GM08714 (cell line): ENCODE measurements at regions not wholly inside any gene's neighbourhood (a gene's known extent, or its start where the extent isn't known, plus 50 kb on each side); places are given as distances from the start of the nearest gene placed in this dataset.
"Not testable (repeated sequence)": the region's sequence is repeated elsewhere in the genome, so short reads cannot be mapped to it uniquely, and the experiment has no call there.

Experiments used
- H3K4me3 ChIP-seq: fragments of 200-500 bp; sonication (Bioruptor generic); 2 replicates; pipeline ENCODE4 v1.5.1; 2014; ENCODE audit warnings: mild to moderate bottlenecking, low read length, inconsistent platforms
- ZNF274 ChIP-seq: IDR thresholded peaks from 2 replicates; pipeline ENCODE4 v1.6.1; 2012; ENCODE audit warnings: mild to moderate bottlenecking, low read depth, low read length

DNA sequence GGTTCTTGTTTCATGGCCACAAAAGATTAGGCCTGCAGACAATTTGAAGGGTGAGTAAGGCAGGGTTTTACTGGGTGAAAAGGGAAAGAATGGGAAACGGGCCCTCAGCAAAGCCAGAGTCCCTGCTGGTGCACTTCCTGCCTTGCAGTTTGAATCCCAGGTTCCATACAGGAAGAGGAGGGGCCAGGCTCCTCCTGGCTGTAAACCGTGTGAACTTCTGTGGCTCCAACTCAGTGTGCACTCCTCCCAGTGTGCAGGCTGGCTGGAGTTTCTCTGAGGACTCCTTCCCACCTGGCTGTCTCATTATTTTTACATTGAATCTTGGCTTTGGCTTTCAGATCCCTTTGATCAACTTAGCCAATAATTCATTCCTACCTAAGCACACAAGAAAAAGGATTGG lies 367.1 kb upstream of the KLF4 start:
- no peak for TF ChIP-seq ZNF274
- no peak overlapping the region for H3K4me3 ChIP-seq

DNA sequence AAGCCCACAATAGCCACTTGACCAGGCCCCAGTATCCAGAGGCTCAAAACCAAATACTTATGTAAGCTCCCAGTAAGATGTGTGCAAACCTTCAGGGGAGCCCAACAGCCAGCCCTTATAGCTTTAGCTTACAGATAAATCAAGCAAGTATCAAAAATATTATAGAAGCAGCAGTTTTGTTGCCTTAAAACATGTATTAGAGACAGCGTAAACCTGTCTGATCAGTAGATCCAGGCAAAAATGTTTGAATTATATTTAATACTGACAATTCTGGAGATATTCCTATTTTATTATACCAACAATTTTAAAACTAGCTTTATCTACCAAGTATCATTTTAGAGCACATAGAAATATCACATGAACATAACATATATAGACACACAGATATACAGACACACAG lies 365.6 kb upstream of the KLF4 start:
- TF ChIP-seq ZNF274: no peak
- H3K4me3 ChIP-seq: no peak overlapping the region

- no peak overlapping the region for H3K4me3 ChIP-seq
- no peak for TF ChIP-seq ZNF274
These were observed 363.9 kb upstream of the KLF4 start for GRCh38 chr9:107853461-107853860.

DNA sequence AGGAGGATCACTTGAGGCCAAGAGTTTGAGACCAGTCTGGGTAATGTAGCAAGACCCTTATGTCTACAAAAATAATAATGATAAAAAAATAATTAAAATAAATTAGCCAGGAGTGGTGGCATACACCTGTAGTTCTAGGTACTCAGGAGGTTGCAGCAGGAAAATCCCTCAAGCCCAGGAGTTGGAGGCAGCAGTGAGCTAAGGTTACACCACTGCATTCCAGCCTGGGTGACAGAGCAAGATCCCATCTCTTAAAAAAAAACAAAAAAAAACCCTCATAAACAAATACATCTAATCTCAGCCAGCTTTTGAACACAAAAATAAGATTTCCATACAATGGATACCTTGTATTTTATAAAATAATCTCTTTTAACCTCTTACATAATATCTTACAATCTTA lies 363.3 kb upstream of the KLF4 start:
- H3K4me3 ChIP-seq: no peak overlapping the region
- TF ChIP-seq ZNF274: no peak

DNA sequence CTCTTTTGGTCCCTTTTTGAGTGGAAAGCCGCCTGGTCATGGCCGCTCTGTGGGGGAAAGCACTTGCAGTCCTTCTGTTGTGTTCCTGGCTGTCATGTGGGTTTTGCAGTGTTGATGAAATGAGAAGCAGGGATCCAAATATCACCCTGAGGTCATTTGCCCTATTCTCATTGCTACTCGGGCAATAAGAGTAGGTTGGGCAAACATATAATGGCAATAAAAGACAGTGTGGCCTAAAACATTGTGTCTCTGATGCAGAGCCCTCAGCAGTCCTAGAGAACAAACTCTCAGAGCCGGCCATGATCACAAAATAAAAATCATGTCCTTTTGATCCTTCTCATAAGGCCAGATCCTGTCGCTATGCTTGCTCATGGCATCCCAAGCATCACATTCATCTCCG lies 361.1 kb upstream of the KLF4 start:
- H3K4me3 ChIP-seq: no peak overlapping the region
- TF ChIP-seq ZNF274: no peak

GRCh38 chr9:107847978-107848964 lies 358.7 kb upstream of the KLF4 start:
- TF ChIP-seq ZNF274: no peak
- no peak overlapping the region for H3K4me3 ChIP-seq

- H3K4me3 ChIP-seq: no peak overlapping the region
- TF ChIP-seq ZNF274: no peak
These were observed 353.0 kb upstream of the KLF4 start for GRCh38 chr9:107842530-107842929.

DNA sequence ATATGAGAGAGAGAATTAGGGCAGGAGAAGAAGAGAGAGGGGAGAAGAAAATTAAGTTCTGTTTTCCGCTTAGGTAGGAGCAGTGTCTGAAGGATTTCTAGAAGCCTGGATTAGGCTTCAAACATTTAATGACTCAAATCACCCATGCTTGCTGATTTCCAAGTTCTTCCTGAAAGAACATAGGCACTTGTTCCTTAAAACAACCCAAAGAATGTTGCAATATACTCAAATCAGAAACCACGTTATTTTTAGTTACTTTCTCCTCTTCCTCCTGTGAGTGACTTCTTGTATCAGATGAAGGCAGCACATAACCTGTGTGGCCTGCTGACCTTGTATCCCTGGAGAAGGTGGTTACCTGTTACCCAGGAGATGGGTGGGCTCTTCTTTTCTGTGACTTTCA lies 351.5 kb upstream of the KLF4 start:
- H3K4me3 ChIP-seq: no peak overlapping the region
- no peak for TF ChIP-seq ZNF274

- no peak for TF ChIP-seq ZNF274
- no peak overlapping the region for H3K4me3 ChIP-seq
These were observed 349.8 kb upstream of the KLF4 start for GRCh38 chr9:107839371-107839770.

DNA sequence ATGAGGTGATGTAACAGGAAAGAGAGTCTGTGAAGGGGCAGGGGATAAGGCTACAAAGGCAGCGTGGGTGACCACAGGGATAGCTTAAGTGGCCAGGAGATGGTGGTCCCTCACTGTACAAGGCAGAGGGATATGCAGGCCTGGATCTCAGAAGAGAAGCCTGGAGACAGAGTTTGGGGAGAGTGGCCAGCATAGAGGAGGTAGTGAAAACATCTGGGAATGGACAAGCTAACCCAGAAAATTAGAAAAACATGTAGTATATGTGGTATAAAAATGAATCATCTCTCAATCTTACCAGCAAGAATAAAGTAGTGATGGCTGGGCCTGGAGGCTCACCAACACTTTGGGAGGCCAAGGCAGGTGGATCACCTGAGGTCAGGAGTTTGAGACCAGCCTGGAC lies 349.2 kb upstream of the KLF4 start:
- no peak overlapping the region for H3K4me3 ChIP-seq
- no peak for TF ChIP-seq ZNF274

DNA sequence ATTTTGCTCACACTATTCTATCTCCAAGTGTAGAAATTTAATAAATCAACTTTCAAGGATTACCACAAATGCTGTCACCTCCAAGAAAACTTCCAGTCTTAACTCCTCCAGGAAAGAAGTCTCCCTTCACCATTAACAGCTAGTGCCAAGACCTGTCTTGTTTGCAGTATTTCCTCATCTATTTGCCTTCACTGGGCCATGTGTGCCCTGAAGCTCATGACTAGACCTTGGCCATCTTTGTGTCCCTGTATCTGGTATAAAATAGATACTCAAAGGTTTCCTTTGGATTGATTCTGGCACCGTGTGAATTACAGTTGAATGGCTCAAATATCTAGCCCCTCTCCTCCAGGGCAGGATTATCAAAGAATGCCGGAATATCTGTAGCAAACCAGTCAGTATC lies 346.7 kb upstream of the KLF4 start:
- TF ChIP-seq ZNF274: no peak
- H3K4me3 ChIP-seq: no peak overlapping the region

DNA sequence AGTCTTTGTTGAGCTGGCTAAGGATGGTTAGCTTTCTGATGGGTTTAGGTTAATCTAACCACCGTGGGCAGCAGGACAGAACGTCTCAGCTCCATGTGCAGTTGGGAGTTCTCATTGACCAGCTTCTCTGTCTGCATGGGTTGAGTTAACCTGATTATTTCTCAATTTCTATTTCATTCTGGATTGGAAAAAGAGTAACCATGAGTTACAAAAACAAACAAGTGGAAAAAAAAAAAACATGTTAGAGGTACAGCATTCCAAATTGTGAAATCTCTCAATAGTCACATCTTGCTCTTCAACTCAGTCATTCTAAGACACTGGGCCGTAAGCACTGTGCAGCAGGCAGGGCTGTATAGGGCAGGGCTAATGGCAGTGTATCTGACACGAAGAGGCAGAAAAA lies 343.7 kb upstream of the KLF4 start:
- no peak overlapping the region for H3K4me3 ChIP-seq
- no peak for TF ChIP-seq ZNF274

DNA sequence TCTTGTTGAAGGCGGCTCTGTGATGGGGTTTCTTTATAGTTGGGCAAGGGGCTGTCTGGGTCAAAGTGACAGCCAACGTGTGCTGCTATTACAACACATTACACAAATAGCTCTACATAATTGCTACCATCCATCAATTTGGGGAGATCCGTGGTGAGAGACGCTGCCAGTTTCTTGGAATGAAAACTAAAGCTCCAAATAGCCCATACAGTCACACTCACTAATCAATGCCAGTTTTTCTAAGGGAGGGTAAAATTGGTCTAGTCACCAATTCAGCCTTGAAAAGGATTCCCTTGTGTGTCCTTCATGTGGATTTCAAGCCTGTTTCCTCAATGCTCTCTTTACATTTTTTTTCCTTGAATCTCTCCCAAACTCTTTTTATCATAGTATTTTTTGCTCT lies 343.3 kb upstream of the KLF4 start:
- no peak for TF ChIP-seq ZNF274
- no peak overlapping the region for H3K4me3 ChIP-seq

DNA sequence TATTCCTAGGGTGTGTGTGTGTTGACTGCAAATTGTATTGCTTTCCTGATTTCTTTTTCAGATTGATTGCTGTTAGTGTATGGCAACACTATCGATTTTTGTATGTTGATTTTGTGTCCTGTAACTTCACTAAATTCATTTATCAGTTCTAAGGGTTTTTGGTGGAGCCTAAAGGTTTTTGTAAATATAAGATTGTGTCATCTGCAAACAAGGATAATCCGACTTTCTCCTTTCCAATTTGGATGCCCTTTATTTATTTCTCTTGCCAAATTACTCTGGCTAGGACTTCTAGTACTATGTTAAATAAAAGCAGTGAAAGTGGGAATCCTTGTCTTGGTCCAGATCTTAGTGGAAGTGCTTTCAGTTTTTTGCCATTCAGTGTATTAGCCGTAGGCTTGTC lies 340.9 kb upstream of the KLF4 start:
- no peak for TF ChIP-seq ZNF274
- no peak overlapping the region for H3K4me3 ChIP-seq

GRCh38 chr9:107827884-107828283 lies 338.3 kb upstream of the KLF4 start:
- TF ChIP-seq ZNF274: no peak
- H3K4me3 ChIP-seq: no peak overlapping the region

GRCh38 chr9:107827304-107827703 lies 337.7 kb upstream of the KLF4 start:
- TF ChIP-seq ZNF274: no peak

GRCh38 chr9:107826688-107826983 lies 337.1 kb upstream of the KLF4 start:
- H3K4me3 ChIP-seq: not testable (repeated sequence)

More at GRCh38 chr9:107827304-107827703, 337.7 kb upstream of the KLF4 start:
- no peak overlapping the region for H3K4me3 ChIP-seq
